Effector memory CD8-positive, alpha-beta T cell (primary cell): ENCODE measurements at regions not wholly inside any gene's neighbourhood (a gene's known extent, or its start where the extent isn't known, plus 50 kb on each side); places are given as distances from the start of the nearest gene placed in this dataset.
"Not testable (repeated sequence)": the region's sequence is repeated elsewhere in the genome, so short reads cannot be mapped to it uniquely, and the experiment has no call there.

Experiments used
- ATAC-seq: fragments of 150-1000 bp; cut with Tn5 transposase; replicated peaks from 2 replicates; pipeline ENCODE4 v1.10.0; 2021; ENCODE audit warnings: mild to moderate bottlenecking, moderate library complexity
- DNase-seq, 3 experiments: peaks; one replicate each; pipeline ENCODE4 v3.0.0; 2021
- H3K27ac Mint-ChIP-seq, 2 donors: one replicate each; pipeline ENCODE4 v1.8.0; 2022; ENCODE audit warnings: mild to moderate bottlenecking in 2 of 2, mixed read lengths in 2 of 2, moderate library complexity in 2 of 2
- H3K27me3 Mint-ChIP-seq, 2 donors: one replicate each; pipeline ENCODE4 v1.8.0; 2022; ENCODE audit warnings: mixed read lengths in 2 of 2
- H3K36me3 Mint-ChIP-seq: one replicate; pipeline ENCODE4 v1.8.0; 2022; ENCODE audit warnings: mild to moderate bottlenecking, moderate library complexity, mixed read lengths; ENCODE audit not compliant: insufficient read depth
- H3K4me1 Mint-ChIP-seq, 2 donors: one replicate each; pipeline ENCODE4 v1.8.0; 2022; ENCODE audit warnings: low read depth in 2 of 2, mixed read lengths in 2 of 2
- H3K4me3 Mint-ChIP-seq, 2 donors: one replicate each; pipeline ENCODE4 v1.8.0; 2022; ENCODE audit warnings: mild to moderate bottlenecking in 2 of 2, mixed read lengths in 2 of 2, moderate library complexity in 2 of 2
- H3K9me3 Mint-ChIP-seq, 2 donors: one replicate each; pipeline ENCODE4 v1.8.0; 2022; ENCODE audit warnings: mixed read lengths in 2 of 2

- Mint-ChIP-seq H3K36me3 (no peaks in the 10 kb centered on the region), H3K9me3 (no peaks in the 10 kb centered on the region), H3K4me1 (no peaks in the 10 kb centered on the region), H3K27me3 (no peaks in the 10 kb centered on the region), H3K27ac (no peak overlapping the region), H3K4me3 (no peak overlapping the region)
- DNase-seq (no peak), ATAC-seq (no peak)
Observed at GRCh38 chr4:115562506-115562905, 449.1 kb upstream of the NDST4 start.

- no peak for ATAC-seq
- no peak for DNase-seq
Observed at GRCh38 chr4:115548123-115548522, 434.7 kb upstream of the NDST4 start.

GRCh38 chr4:115537387-115537786, 424.0 kb upstream of the NDST4 start:
- ATAC-seq = no peak
- Mint-ChIP-seq H3K27ac (no peak overlapping the region), H3K4me1 (no peaks in the 10 kb centered on the region), H3K9me3 (no peaks in the 10 kb centered on the region), H3K27me3 (no peaks in the 10 kb centered on the region), H3K4me3 (no peak overlapping the region), H3K36me3 (no peaks in the 10 kb centered on the region)
- no peak for DNase-seq

More at GRCh38 chr4:115548123-115548522, 434.7 kb upstream of the NDST4 start:
- Mint-ChIP-seq H3K36me3 (no peaks in the 10 kb centered on the region), H3K27me3 (no peaks in the 10 kb centered on the region), H3K9me3 (no peaks in the 10 kb centered on the region), H3K27ac (no peak overlapping the region), H3K4me1 (no peaks in the 10 kb centered on the region), H3K4me3 (no peak overlapping the region)

- Mint-ChIP-seq H3K4me3 (no peak overlapping the region), H3K27ac (no peak overlapping the region), H3K36me3 (no peaks in the 10 kb centered on the region), H3K9me3 (no peaks in the 10 kb centered on the region), H3K4me1 (no peaks in the 10 kb centered on the region), H3K27me3 (no peaks in the 10 kb centered on the region)
- ATAC-seq (no peak), DNase-seq (no peak)
Observed at GRCh38 chr4:115529126-115529525, 415.7 kb upstream of the NDST4 start.

DNA sequence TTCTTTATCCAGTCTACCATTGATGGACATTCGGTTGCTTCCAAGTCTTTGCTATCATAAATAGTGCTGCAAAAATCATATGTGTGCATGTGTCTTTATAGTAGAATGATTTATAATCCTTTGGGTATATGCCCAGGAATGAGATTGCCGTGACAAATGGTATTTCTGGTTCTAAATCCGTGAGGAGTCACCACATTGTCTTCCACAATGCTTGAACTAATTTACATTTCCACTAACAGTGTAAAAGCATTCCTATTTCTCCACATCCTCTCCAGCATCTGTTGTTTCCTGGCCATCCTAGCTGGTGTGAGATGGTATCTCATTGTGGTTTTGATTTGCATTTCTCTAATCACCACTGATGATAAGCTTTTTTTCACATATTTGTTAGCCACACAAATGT, 406.1 kb upstream of the NDST4 start:
- peaks cover 6 to 13% of the 10 kb centered on the region in 2 donors for H3K9me3 Mint-ChIP-seq
- H3K27me3 Mint-ChIP-seq, H3K36me3 Mint-ChIP-seq, DNase-seq, H3K4me3 Mint-ChIP-seq, ATAC-seq, H3K4me1 Mint-ChIP-seq, H3K27ac Mint-ChIP-seq: not testable (repeated sequence)

DNA sequence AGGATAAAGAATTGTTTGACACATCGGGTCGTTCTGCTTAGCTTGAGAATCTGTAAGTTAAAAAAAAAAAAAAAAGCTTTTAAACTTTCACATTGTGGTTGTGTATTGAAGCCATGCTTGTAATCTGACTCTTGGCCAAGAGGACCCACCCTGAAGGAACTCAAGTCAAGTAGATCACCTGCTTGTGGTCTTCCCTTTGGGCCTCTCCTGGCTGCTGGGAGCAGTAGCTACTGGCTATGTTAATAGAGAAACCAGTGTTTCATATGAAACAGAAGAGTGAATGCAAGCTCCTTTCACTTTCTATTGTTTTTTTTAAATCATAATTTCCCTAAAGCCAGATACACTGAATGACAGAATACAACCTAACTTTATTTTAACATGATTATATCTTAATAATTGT, 402.4 kb upstream of the NDST4 start:
- no peaks in the 10 kb centered on the region for H3K36me3 Mint-ChIP-seq
- H3K27ac Mint-ChIP-seq = no peak overlapping the region
- DNase-seq (no peak), ATAC-seq (no peak)
- no peak overlapping the region for H3K4me3 Mint-ChIP-seq
- no peaks in the 10 kb centered on the region for H3K27me3 Mint-ChIP-seq
- H3K4me1 Mint-ChIP-seq = no peaks in the 10 kb centered on the region
- H3K9me3 Mint-ChIP-seq = peaks cover 0 to 2% of the 10 kb centered on the region in 2 donors

DNA sequence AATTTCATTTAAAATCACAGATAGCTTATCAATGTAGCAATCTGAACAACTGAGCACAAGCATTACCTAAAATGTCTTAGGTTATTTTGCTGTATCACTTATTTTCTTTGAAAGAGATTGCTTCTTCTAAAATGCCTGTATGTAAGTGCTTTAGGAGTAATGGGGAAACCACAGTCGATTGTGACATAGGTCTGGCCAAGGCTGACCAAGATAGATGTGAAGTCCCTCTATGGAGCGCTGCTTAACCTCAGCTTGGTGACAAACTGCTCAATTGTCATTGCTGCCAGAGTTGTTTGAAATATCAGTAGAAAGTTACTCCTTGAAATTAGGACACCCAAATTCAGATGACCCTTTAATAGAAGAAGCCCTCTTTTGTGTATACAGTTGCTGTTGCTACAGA, 401.9 kb upstream of the NDST4 start:
- DNase-seq (no peak), ATAC-seq (no peak)
- no peaks in the 10 kb centered on the region for H3K36me3 Mint-ChIP-seq
- no peaks in the 10 kb centered on the region for H3K4me1 Mint-ChIP-seq
- H3K9me3 Mint-ChIP-seq = peaks cover 0 to 2% of the 10 kb centered on the region in 2 donors
- no peak overlapping the region for H3K4me3 Mint-ChIP-seq
- no peak overlapping the region for H3K27ac Mint-ChIP-seq
- H3K27me3 Mint-ChIP-seq = no peaks in the 10 kb centered on the region

DNA sequence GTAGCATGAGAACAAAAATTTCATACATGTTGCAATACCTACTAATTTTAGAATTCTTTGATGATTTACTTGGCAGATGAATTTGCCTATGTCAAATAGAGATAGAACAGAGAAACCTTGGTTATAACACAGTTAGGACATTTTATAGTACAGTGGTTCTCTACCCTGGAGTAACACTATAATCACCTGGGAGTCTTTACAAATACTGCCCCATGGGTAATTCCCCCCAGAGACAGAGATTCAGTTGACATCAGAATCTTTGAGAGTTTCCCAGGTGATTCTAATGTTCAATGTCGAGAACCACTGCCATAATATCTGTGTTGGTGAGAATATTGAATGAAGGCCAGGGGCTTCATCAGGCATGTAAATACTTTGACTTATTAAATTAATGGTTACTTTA, 401.3 kb upstream of the NDST4 start:
- DNase-seq (no peak), ATAC-seq (no peak)
- Mint-ChIP-seq H3K4me3 (no peak overlapping the region), H3K36me3 (no peaks in the 10 kb centered on the region), H3K4me1 (no peaks in the 10 kb centered on the region), H3K9me3 (peaks cover 0 to 2% of the 10 kb centered on the region in 2 donors), H3K27me3 (no peaks in the 10 kb centered on the region), H3K27ac (no peak overlapping the region)

- Mint-ChIP-seq H3K9me3 (no peaks in the 10 kb centered on the region), H3K27me3 (no peaks in the 10 kb centered on the region), H3K36me3 (no peaks in the 10 kb centered on the region), H3K4me1 (no peaks in the 10 kb centered on the region), H3K4me3 (no peak overlapping the region), H3K27ac (no peak overlapping the region)
- ATAC-seq (no peak), DNase-seq (no peak)
Observed at GRCh38 chr4:115505326-115505725, 391.9 kb upstream of the NDST4 start.

- no peaks in the 10 kb centered on the region for H3K9me3 Mint-ChIP-seq
- H3K4me3 Mint-ChIP-seq = no peak overlapping the region
- ATAC-seq (no peak), DNase-seq (no peak)
- H3K27ac Mint-ChIP-seq = no peak overlapping the region
- no peaks in the 10 kb centered on the region for H3K4me1 Mint-ChIP-seq
- H3K27me3 Mint-ChIP-seq = no peaks in the 10 kb centered on the region
- no peaks in the 10 kb centered on the region for H3K36me3 Mint-ChIP-seq
Observed at GRCh38 chr4:115501656-115502055, 388.2 kb upstream of the NDST4 start.

GRCh38 chr4:115493770-115494169, 380.4 kb upstream of the NDST4 start:
- not testable (repeated sequence) for H3K27me3 Mint-ChIP-seq, H3K36me3 Mint-ChIP-seq, H3K4me1 Mint-ChIP-seq

GRCh38 chr4:115491686-115492085, 378.3 kb upstream of the NDST4 start:
- ATAC-seq (no peak), DNase-seq (no peak)
- peaks cover 0 to 9% of the 10 kb centered on the region in 2 donors for H3K9me3 Mint-ChIP-seq
- no peaks in the 10 kb centered on the region for H3K27me3 Mint-ChIP-seq
- no peak overlapping the region for H3K27ac Mint-ChIP-seq
- H3K4me3 Mint-ChIP-seq = no peak overlapping the region
- H3K36me3 Mint-ChIP-seq = no peaks in the 10 kb centered on the region
- H3K4me1 Mint-ChIP-seq = peaks cover 0 to 4% of the 10 kb centered on the region in 2 donors

More at GRCh38 chr4:115493770-115494169, 380.4 kb upstream of the NDST4 start:
- not testable (repeated sequence) for H3K4me3 Mint-ChIP-seq, DNase-seq, H3K9me3 Mint-ChIP-seq, ATAC-seq, H3K27ac Mint-ChIP-seq

GRCh38 chr4:115489279-115489678, 375.9 kb upstream of the NDST4 start:
- H3K4me3 Mint-ChIP-seq = no peak overlapping the region
- DNase-seq = no peak
- H3K27me3 Mint-ChIP-seq = no peaks in the 10 kb centered on the region
- no peaks in the 10 kb centered on the region for H3K36me3 Mint-ChIP-seq
- H3K27ac Mint-ChIP-seq = no peak overlapping the region
- no peak for ATAC-seq
- peaks cover 0 to 4% of the 10 kb centered on the region in 2 donors for H3K4me1 Mint-ChIP-seq
- peaks cover 0 to 6% of the 10 kb centered on the region in 2 donors for H3K9me3 Mint-ChIP-seq

GRCh38 chr4:115485402-115485801, 372.0 kb upstream of the NDST4 start:
- no peaks in the 10 kb centered on the region for H3K36me3 Mint-ChIP-seq
- ATAC-seq = no peak
- H3K4me3 Mint-ChIP-seq = no peak overlapping the region
- H3K27me3 Mint-ChIP-seq = no peaks in the 10 kb centered on the region
- peaks cover 0 to 5% of the 10 kb centered on the region in 2 donors for H3K9me3 Mint-ChIP-seq
- no peak for DNase-seq
- no peak overlapping the region for H3K27ac Mint-ChIP-seq
- H3K4me1 Mint-ChIP-seq = peaks cover 0 to 1% of the 10 kb centered on the region in 2 donors

DNA sequence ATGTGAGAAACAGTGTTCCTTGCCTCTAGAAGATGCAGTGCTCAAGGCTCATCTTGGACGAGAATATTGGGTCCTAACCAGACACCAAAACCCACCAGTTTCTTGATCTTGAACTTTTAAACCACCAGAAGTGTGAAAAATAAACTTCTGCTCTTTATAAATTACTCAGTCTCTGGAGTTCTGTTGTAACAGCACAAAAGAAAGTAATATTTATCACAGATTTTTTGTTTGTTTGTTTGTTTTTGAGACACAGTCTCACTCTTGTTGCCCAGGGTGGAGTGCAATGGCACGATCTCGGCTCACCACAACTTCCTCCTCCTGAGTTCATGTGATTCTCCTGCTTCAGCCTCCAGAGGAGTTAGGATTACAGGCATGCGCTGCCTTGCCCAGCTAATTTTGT, 371.1 kb upstream of the NDST4 start:
- ATAC-seq (no peak), DNase-seq (no peak)
- H3K27ac Mint-ChIP-seq = no peak overlapping the region
- H3K36me3 Mint-ChIP-seq = no peaks in the 10 kb centered on the region
- H3K4me1 Mint-ChIP-seq = peaks cover 0 to 1% of the 10 kb centered on the region in 2 donors
- H3K9me3 Mint-ChIP-seq = peaks cover 0 to 5% of the 10 kb centered on the region in 2 donors
- H3K4me3 Mint-ChIP-seq = no peak overlapping the region
- H3K27me3 Mint-ChIP-seq = no peaks in the 10 kb centered on the region
